ENCODE measurements at regions not wholly inside any gene's neighbourhood (a gene's known extent, or its start where the extent isn't known, plus 50 kb on each side); places are given as distances from the start of the nearest gene placed in this dataset.
"Not testable (repeated sequence)": the region's sequence is repeated elsewhere in the genome, so short reads cannot be mapped to it uniquely, and the experiment has no call there.

DNA sequence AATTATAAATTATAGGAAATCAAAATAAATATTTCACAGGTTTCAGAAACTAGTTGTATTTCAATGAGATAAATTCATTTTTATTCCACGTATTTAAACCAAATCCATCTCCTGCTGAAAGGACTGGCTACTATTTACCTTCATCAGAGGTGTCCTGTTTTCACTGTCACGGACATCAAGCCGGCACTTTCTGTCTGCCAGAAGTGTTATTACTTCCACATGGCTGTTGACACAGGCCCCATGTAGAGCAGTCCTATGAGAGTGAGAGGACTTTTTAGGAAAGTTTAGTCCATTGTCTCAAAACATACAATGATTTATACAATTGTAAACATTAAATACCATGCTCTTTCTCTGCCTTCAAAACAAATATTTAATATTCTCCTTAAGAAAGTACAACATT is 100.4 kb upstream of the ACBD5 start:
- TF ChIP-seq, protein P1, sequence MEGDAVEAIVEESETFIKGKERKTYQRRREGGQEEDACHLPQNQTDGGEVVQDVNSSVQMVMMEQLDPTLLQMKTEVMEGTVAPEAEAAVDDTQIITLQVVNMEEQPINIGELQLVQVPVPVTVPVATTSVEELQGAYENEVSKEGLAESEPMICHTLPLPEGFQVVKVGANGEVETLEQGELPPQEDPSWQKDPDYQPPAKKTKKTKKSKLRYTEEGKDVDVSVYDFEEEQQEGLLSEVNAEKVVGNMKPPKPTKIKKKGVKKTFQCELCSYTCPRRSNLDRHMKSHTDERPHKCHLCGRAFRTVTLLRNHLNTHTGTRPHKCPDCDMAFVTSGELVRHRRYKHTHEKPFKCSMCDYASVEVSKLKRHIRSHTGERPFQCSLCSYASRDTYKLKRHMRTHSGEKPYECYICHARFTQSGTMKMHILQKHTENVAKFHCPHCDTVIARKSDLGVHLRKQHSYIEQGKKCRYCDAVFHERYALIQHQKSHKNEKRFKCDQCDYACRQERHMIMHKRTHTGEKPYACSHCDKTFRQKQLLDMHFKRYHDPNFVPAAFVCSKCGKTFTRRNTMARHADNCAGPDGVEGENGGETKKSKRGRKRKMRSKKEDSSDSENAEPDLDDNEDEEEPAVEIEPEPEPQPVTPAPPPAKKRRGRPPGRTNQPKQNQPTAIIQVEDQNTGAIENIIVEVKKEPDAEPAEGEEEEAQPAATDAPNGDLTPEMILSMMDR (IDR thresholded peaks at IDR 0.05; ENCODE audit: low read length): no peak
- TF ChIP-seq EZH2 (optimal IDR thresholded peaks at IDR 0.05; ENCODE audit: low read depth, low read length) (no peak), EZH2phosphoT487 (IDR thresholded peaks at IDR 0.05; ENCODE audit: low read length) (no peak)
- Histone ChIP-seq H3K9me2 (replicated peaks; ENCODE audit: insufficient read depth, low read length) (no peaks in the 10 kb centered on the region), H3K4me1 (ENCODE audit: low read length) (no peaks in the 10 kb centered on the region), H3K79me2 (ENCODE audit: low read length) (no peaks in the 10 kb centered on the region), H3K9me3 (replicated peaks; ENCODE audit: insufficient read depth, low read length) (no peaks in the 10 kb centered on the region), H4K20me1 (ENCODE audit: insufficient read depth, low read length) (no peaks in the 10 kb centered on the region), H3K36me3 (replicated peaks; ENCODE audit: insufficient read depth, low read length) (no peaks in the 10 kb centered on the region), H3K27me3 (replicated peaks; ENCODE audit: insufficient read depth, low read length) (no peaks in the 10 kb centered on the region; the same call in 1 of the 2 replicates), H3K4me2 (ENCODE audit: low read depth, low read length) (no peak overlapping the region), H3K27ac (ENCODE audit: low read length) (no peak overlapping the region), H2AFZ (ENCODE audit: low read length) (no peak overlapping the region), H3F3A (ENCODE audit: insufficient read depth, low read length) (no peaks in the 10 kb centered on the region), H3K4me3 (ENCODE audit: low read length) (no peak overlapping the region), H3K9ac (ENCODE audit: low read length) (no peak overlapping the region)
- DNase-seq: no peak

DNA sequence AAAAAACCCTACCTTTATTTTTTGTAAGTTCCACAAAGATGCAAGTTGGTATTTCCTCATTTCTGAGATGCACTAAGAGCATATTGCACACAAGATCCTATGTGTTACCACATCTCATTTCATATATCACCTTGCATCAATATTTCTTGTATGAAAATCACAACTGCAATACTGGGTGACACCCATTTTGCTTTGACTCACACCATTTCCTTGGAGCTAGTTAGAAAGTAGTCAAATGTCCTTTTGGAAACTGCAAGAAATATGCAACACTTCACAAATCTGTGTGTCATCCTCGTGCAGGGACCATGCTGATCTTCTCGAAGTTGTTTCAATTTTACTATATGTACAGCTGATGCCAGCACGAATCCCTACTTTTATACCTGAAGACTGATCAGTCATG is 94.6 kb upstream of the ACBD5 start:
- not testable (repeated sequence) for H3K36me3 ChIP-seq (replicated peaks; ENCODE audit: insufficient read depth, low read length)

DNA sequence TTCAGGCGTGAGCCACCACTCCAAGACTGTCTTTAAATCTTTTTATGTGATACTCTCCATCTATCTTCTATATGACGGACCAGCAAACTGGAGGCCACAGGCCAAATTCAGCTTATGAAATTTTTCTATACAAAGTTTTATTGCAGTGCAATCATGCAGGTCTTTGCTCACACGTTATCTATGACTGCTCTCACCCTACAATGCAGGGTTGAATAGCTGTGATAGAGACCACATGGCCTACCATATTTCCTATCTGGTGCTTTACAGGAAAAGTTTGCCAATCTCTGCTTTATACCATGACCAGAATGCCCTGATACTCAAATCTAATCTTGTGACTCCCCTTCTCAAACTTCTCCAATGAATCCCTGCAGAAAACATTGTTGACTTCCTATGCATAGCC is 89.5 kb upstream of the ACBD5 start:
- Histone ChIP-seq H3K27me3 (replicated peaks; ENCODE audit: insufficient read depth, low read length) (no peaks in the 10 kb centered on the region), H3K79me2 (ENCODE audit: low read length) (no peaks in the 10 kb centered on the region), H3K27ac (ENCODE audit: low read length) (no peak overlapping the region), H3K36me3 (replicated peaks; ENCODE audit: insufficient read depth, low read length) (no peaks in the 10 kb centered on the region), H4K20me1 (ENCODE audit: insufficient read depth, low read length) (no peaks in the 10 kb centered on the region), H3K4me2 (ENCODE audit: low read depth, low read length) (no peak overlapping the region), H3K9me3 (replicated peaks; ENCODE audit: insufficient read depth, low read length) (no peaks in the 10 kb centered on the region), H3K9ac (ENCODE audit: low read length) (no peak overlapping the region), H3K9me2 (replicated peaks; ENCODE audit: insufficient read depth, low read length) (no peaks in the 10 kb centered on the region), H3K4me1 (ENCODE audit: low read length) (no peaks in the 10 kb centered on the region), H3K4me3 (ENCODE audit: low read length) (no peak overlapping the region), H3F3A (ENCODE audit: insufficient read depth, low read length) (no peaks in the 10 kb centered on the region), H2AFZ (ENCODE audit: low read length) (no peak overlapping the region)
- TF ChIP-seq, protein P1 (IDR thresholded peaks at IDR 0.05; ENCODE audit: low read length): no peak
- TF ChIP-seq EZH2phosphoT487 (IDR thresholded peaks at IDR 0.05; ENCODE audit: low read length) (no peak), EZH2 (optimal IDR thresholded peaks at IDR 0.05; ENCODE audit: low read depth, low read length) (no peak)
- no peak for DNase-seq

More for the DNA sequence above, 94.6 kb upstream of the ACBD5 start:
- not testable (repeated sequence) for H3K27ac ChIP-seq (ENCODE audit: low read length); H3K9me2 ChIP-seq (replicated peaks; ENCODE audit: insufficient read depth, low read length); H3F3A ChIP-seq (ENCODE audit: insufficient read depth, low read length); H3K79me2 ChIP-seq (ENCODE audit: low read length); H4K20me1 ChIP-seq (ENCODE audit: insufficient read depth, low read length); H2AFZ ChIP-seq (ENCODE audit: low read length); DNase-seq; H3K4me3 ChIP-seq (ENCODE audit: low read length); H3K9ac ChIP-seq (ENCODE audit: low read length); H3K4me2 ChIP-seq (ENCODE audit: low read depth, low read length); H3K9me3 ChIP-seq (replicated peaks; ENCODE audit: insufficient read depth, low read length); H3K27me3 ChIP-seq (replicated peaks; ENCODE audit: insufficient read depth, low read length); H3K4me1 ChIP-seq (ENCODE audit: low read length)

DNA sequence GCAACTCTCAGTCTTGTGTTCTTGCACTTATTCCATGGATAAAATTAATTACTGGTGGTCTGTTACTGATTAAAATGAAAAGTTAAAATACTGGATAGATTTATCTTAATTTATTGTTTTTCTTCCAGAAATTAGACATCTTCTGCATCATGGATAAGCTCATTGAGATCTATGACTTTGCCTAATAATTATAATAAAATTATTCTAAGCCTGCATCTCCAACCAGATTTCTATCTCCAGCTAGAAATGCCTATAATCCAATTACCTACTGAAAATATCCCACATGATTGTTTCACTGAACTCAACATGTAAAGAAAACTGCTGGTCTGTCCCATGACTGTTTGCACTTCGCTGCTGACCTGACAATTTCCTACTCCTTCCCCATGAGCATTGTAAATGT is 88.3 kb upstream of the ACBD5 start:
- no peak overlapping the region for H3K4me3 ChIP-seq (ENCODE audit: low read length)
- H3K9me2 ChIP-seq (replicated peaks; ENCODE audit: insufficient read depth, low read length): no peaks in the 10 kb centered on the region
- H3K36me3 ChIP-seq (replicated peaks; ENCODE audit: insufficient read depth, low read length): no peaks in the 10 kb centered on the region; the same call in 1 of the 2 replicates
- no peak overlapping the region for H2AFZ ChIP-seq (ENCODE audit: low read length)
- no peaks in the 10 kb centered on the region for H3F3A ChIP-seq (ENCODE audit: insufficient read depth, low read length)
- no peak overlapping the region for H3K9ac ChIP-seq (ENCODE audit: low read length)
- H4K20me1 ChIP-seq (ENCODE audit: insufficient read depth, low read length): no peaks in the 10 kb centered on the region
- H3K27me3 ChIP-seq (replicated peaks; ENCODE audit: insufficient read depth, low read length): no peaks in the 10 kb centered on the region
- no peak overlapping the region for H3K4me2 ChIP-seq (ENCODE audit: low read depth, low read length)
- no peaks in the 10 kb centered on the region for H3K79me2 ChIP-seq (ENCODE audit: low read length)
- no peaks in the 10 kb centered on the region for H3K9me3 ChIP-seq (replicated peaks; ENCODE audit: insufficient read depth, low read length)
- no peak overlapping the region for H3K27ac ChIP-seq (ENCODE audit: low read length)
- no peak for DNase-seq
- TF ChIP-seq EZH2 (optimal IDR thresholded peaks at IDR 0.05; ENCODE audit: low read depth, low read length): no peak
- TF ChIP-seq EZH2phosphoT487 (IDR thresholded peaks at IDR 0.05; ENCODE audit: low read length): no peak
- H3K4me1 ChIP-seq (ENCODE audit: low read length): no peaks in the 10 kb centered on the region

DNA sequence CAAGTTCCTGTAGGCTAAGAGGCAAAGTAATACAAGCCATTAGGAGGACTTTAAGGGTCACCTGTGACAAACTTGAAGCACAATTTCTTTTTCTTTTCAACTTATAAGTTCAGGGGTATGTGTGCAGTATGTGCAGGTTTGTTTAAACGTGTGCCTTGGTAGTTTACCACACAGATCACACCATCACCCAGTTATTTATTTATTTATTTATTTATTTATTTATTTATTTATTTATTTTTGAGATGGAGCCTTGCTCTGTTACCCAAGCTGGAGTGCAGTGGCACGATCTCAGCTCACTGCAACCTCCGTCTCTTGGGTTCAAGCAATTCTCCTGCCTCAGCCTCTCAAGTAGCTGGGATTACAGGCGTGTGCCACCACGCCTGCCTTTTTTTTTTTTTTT is 86.2 kb upstream of the ACBD5 start:
- not testable (repeated sequence) for H3K27ac ChIP-seq (ENCODE audit: low read length); H3K4me1 ChIP-seq (ENCODE audit: low read length); H3K9me2 ChIP-seq (replicated peaks; ENCODE audit: insufficient read depth, low read length); H3K4me3 ChIP-seq (ENCODE audit: low read length); H3K9ac ChIP-seq (ENCODE audit: low read length); H3K9me3 ChIP-seq (replicated peaks; ENCODE audit: insufficient read depth, low read length); H2AFZ ChIP-seq (ENCODE audit: low read length); H3K36me3 ChIP-seq (replicated peaks; ENCODE audit: insufficient read depth, low read length); H3F3A ChIP-seq (ENCODE audit: insufficient read depth, low read length); DNase-seq; H3K4me2 ChIP-seq (ENCODE audit: low read depth, low read length); H3K79me2 ChIP-seq (ENCODE audit: low read length); H4K20me1 ChIP-seq (ENCODE audit: insufficient read depth, low read length); H3K27me3 ChIP-seq (replicated peaks; ENCODE audit: insufficient read depth, low read length)

Data from MM.1S (cell line).